DMS53 treated with DMSO at 0.1 percent for 48 hours (cell line): ENCODE measurements at regions not wholly inside any gene's neighbourhood (a gene's known extent, or its start where the extent isn't known, plus 50 kb on each side); places are given as distances from the start of the nearest gene placed in this dataset.

Experiments used
- DNase-seq: peaks from one replicate; lab custom pipeline; 2025; ENCODE audit not compliant: unreplicated experiment; lab: John Stamatoyannopoulos, UW

GRCh38 chr17:77454242-77455095 is 313.7 kb downstream of the SEC14L1 start:
- DNase-seq = no peak

GRCh38 chr17:77455111-77455890 is 314.5 kb downstream of the SEC14L1 start:
- no peak for DNase-seq

GRCh38 chr17:77455891-77456260 is 315.1 kb downstream of the SEC14L1 start:
- no peak for DNase-seq

- no peak for DNase-seq
Observed at GRCh38 chr17:77456271-77456950, 315.6 kb downstream of the SEC14L1 start.

- no peak for DNase-seq
Observed at GRCh38 chr17:77456951-77457548, 316.3 kb downstream of the SEC14L1 start.

GRCh38 chr17:77457572-77458201 is 316.9 kb downstream of the SEC14L1 start:
- DNase-seq = no peak

- DNase-seq = no peak
Observed at GRCh38 chr17:77458202-77459017, 317.6 kb downstream of the SEC14L1 start.

- no peak for DNase-seq
Observed at GRCh38 chr17:77459018-77459755, 318.4 kb downstream of the SEC14L1 start.

GRCh38 chr17:77460514-77461046 is 319.8 kb downstream of the SEC14L1 start:
- DNase-seq = no peak

GRCh38 chr17:77461277-77462057 is 320.7 kb downstream of the SEC14L1 start:
- DNase-seq = no peak

GRCh38 chr17:77462090-77462489 is 321.3 kb downstream of the SEC14L1 start:
- no peak for DNase-seq

- no peak for DNase-seq
Observed at GRCh38 chr17:77462553-77463497, 322.1 kb downstream of the SEC14L1 start.

- DNase-seq = no peak
Observed at GRCh38 chr17:77464988-77465357, 324.2 kb downstream of the SEC14L1 start.

GRCh38 chr17:77465358-77466041 is 324.7 kb downstream of the SEC14L1 start:
- no peak for DNase-seq

- DNase-seq = no peak
Observed at GRCh38 chr17:77466140-77466539, 325.4 kb downstream of the SEC14L1 start.

- no peak for DNase-seq
Observed at GRCh38 chr17:77466596-77467223, 325.9 kb downstream of the SEC14L1 start.
